Astrocyte (in vitro differentiated cells and primary cell): ENCODE measurements at regions not wholly inside any gene's neighbourhood (a gene's known extent, or its start where the extent isn't known, plus 50 kb on each side); places are given as distances from the start of the nearest gene placed in this dataset.

Experiments
- EZH2 ChIP-seq: IDR thresholded peaks from 2 replicates; pipeline ENCODE4 v1.6.1; 2012; ENCODE audit warnings: mild to moderate bottlenecking, low read length, inconsistent platforms; ENCODE audit not compliant: insufficient read depth
- TF ChIP-seq, protein P1 (sequence below): IDR thresholded peaks from 2 replicates; pipeline ENCODE4 v1.5.1; 2011; ENCODE audit warnings: low read depth, mild to moderate bottlenecking, inconsistent platforms, low read length, moderate library complexity; ENCODE audit not compliant: insufficient read depth

DNA sequence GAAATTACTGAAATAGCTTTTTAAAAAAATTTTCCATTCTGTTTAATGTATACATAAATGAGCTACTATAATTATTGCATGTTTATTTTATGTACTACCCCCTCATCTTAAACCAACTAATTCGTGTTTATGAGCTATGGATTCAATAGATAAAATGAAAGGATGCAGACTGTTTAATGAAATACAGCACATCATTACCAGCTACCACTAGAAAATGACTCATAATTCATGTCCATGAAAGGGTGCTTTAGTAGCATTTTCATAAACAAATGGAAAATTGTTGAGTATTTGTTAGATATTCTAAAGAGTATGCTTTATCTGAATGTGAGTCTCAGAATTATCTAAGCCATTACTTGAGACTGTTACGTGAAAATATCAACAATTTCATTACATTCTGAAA is 1590.1 kb downstream of the HACE1 start:
- no peak for TF ChIP-seq EZH2
- TF ChIP-seq, protein P1, sequence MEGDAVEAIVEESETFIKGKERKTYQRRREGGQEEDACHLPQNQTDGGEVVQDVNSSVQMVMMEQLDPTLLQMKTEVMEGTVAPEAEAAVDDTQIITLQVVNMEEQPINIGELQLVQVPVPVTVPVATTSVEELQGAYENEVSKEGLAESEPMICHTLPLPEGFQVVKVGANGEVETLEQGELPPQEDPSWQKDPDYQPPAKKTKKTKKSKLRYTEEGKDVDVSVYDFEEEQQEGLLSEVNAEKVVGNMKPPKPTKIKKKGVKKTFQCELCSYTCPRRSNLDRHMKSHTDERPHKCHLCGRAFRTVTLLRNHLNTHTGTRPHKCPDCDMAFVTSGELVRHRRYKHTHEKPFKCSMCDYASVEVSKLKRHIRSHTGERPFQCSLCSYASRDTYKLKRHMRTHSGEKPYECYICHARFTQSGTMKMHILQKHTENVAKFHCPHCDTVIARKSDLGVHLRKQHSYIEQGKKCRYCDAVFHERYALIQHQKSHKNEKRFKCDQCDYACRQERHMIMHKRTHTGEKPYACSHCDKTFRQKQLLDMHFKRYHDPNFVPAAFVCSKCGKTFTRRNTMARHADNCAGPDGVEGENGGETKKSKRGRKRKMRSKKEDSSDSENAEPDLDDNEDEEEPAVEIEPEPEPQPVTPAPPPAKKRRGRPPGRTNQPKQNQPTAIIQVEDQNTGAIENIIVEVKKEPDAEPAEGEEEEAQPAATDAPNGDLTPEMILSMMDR, result no peak
